ENCODE measurements at regions not wholly inside any gene's neighbourhood (a gene's known extent, or its start where the extent isn't known, plus 50 kb on each side); places are given as distances from the start of the nearest gene placed in this dataset.

DNA sequence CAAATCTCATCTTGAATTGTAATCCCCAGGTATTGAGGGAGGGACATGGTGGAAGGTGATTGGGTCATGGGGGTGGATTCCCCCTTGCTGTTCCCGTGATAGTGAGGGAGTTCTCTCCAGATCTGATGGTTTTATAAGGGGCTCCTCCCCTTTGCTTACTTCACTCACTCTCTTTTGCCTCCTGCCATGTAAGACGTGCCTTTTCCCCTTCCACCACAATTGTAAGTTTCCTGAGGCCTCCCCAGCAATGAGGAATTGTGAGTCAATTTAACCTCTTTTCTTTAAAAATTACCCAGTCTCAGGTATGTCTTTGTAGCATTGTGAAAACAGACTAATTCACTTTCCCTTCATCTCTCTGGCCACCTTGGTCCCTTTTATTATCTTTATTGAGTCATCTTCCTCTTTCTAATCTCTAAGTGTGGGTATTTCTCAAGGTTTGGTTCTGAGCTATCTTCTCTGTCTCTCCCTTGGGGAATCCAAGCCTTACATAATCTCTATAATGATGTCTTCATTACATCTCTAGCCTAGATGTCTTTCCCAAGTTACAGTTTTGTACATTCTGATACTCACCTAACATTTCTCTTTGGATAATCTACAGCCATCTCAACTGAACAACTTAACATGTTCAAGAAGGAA is 99.1 kb upstream of the JCAD start:
- TF ChIP-seq POLR2A (IDR thresholded peaks at IDR 0.05; ENCODE audit: low read depth, low read length) (no peak), POLR2AphosphoS5 (IDR thresholded peaks at IDR 0.05; ENCODE audit: low read depth, low read length) (no peak), POU2F2 (IDR thresholded peaks at IDR 0.05; ENCODE audit: low read depth, low read length) (no peak)

Measured in GM12891 (cell line).